K562 (cell line): ENCODE measurements at regions not wholly inside any gene's neighbourhood (a gene's known extent, or its start where the extent isn't known, plus 50 kb on each side); places are given as distances from the start of the nearest gene placed in this dataset.
A peak's percentile ranks its signal among the peaks of the same experiment; 100 is the strongest.

Source experiments
- CHD2 ChIP-seq: IDR thresholded peaks from 2 replicates; pipeline ENCODE4 v1.6.1; 2011; ENCODE audit warnings: low read depth, low read length
- ELF4 ChIP-seq: fragments of 450-650 bp; formaldehyde crosslinking; IDR thresholded peaks from 2 replicates; pipeline ENCODE4 v1.4.0; 2022; ENCODE audit warnings: missing genetic modification characterization
- ETV1 ChIP-seq: fragments of 450-650 bp; conservative IDR thresholded peaks from 2 replicates; pipeline ENCODE4 v1.6.1; 2016; ENCODE audit warnings: missing genetic modification characterization, control low read depth, low read depth, missing compliant biosample characterization
- FIP1L1 ChIP-seq: fragments of 200-400 bp; formaldehyde crosslinking; IDR thresholded peaks from 2 replicates; pipeline ENCODE4 v1.6.1; 2018; ENCODE audit warnings: mild to moderate bottlenecking, low read depth, low read length; ENCODE audit not compliant: poor library complexity, severe bottlenecking
- FOSL1 ChIP-seq: fragments of 200-800 bp; sonication (Bioruptor generic); conservative IDR thresholded peaks from 2 replicates; pipeline ENCODE4 v1.6.1; 2016; ENCODE audit warnings: missing genetic modification characterization, missing compliant biosample characterization
- KAT2B ChIP-seq: IDR thresholded peaks from one replicate; pipeline ENCODE4 v1.6.1; 2012; ENCODE audit warnings: low read depth, mild to moderate bottlenecking, control low read depth, inconsistent platforms, low read length, moderate library complexity
- MAFG ChIP-seq: fragments of 450-650 bp; conservative IDR thresholded peaks from 2 replicates; pipeline ENCODE4 v1.6.1; 2016; ENCODE audit warnings: missing genetic modification characterization, missing compliant biosample characterization
- MEIS2 ChIP-seq: fragments of 450-650 bp; IDR thresholded peaks from 2 replicates; pipeline ENCODE4 v1.6.1; 2014; ENCODE audit warnings: mild to moderate bottlenecking; ENCODE audit not compliant: partially characterized antibody
- NBN ChIP-seq: fragments of 450-650 bp; IDR thresholded peaks from 2 replicates; pipeline ENCODE4 v1.6.1; 2016; ENCODE audit warnings: low read depth, mild to moderate bottlenecking
- NCOA2 ChIP-seq, 2 experiments: fragments of 450-650 bp; IDR thresholded peaks; 2 replicates each; pipeline ENCODE4 v1.6.1; 2018; ENCODE audit warnings: mild to moderate bottlenecking in 2 of 2, moderate library complexity in 1 of 2; ENCODE audit not compliant: partially characterized antibody in 2 of 2
- PML ChIP-seq: IDR thresholded peaks from 2 replicates; pipeline ENCODE4 v1.6.1; 2012; ENCODE audit warnings: low read length, inconsistent platforms
- SAFB2 ChIP-seq: fragments of 200-400 bp; formaldehyde crosslinking; IDR thresholded peaks from 2 replicates; pipeline ENCODE4 v1.6.1; 2018; ENCODE audit warnings: borderline replicate concordance, low read length, low read depth, moderate library complexity; ENCODE audit not compliant: severe bottlenecking
- SREBF2 ChIP-seq: sonication (generic); formaldehyde crosslinking; IDR thresholded peaks from 2 replicates; pipeline ENCODE4 v1.4.0; 2020; ENCODE audit warnings: mild to moderate bottlenecking, missing genetic modification reagents
- ZBTB40 ChIP-seq, 2 experiments: fragments of 450-650 bp in 1 of 2; sonication (generic) in 1 of 2; formaldehyde crosslinking in 1 of 2; IDR thresholded peaks; 2 replicates each; pipeline versions ENCODE4 v1.7.1 to v1.9.0; 2016 to 2022; ENCODE audit warnings: inconsistent platforms in 1 of 2, mild to moderate bottlenecking in 1 of 2, missing genetic modification reagents in 1 of 2
- ZNF518B ChIP-seq: fragments of 250-450 bp; sonication (Bioruptor Pico); IDR thresholded peaks from 2 replicates; pipeline ENCODE4 v1.5.0; 2021; ENCODE audit warnings: mild to moderate bottlenecking, moderate library complexity

- TF ChIP-seq ZNF518B (CRISPR knock-in tag) (peak; percentile 82), ZBTB40 (IDR thresholded peaks at IDR 0.05) (0 out of 2 replicates have a peak, but pooled peaks have one; percentile 14), ZBTB40 (CRISPR knock-in tag; IDR thresholded peaks at IDR 0.05) (peak; percentile 51; the same call in 1 of the 2 replicates), ETV1 (tag) (no peak), PML (peak; percentile 87), NCOA2 (IDR thresholded peaks at IDR 0.05; ENCODE audit: partially characterized antibody in 2 of 2) (no peak), SREBF2 (no peak), SAFB2 (no peak), KAT2B (no peak), MEIS2 (peak; percentile 46), CHD2 (no peak), FIP1L1 (no peak), MAFG (tag) (no peak), NBN (peak; percentile 75; the same call in 1 of the 2 replicates), ELF4 (peak; percentile 99), FOSL1 (tag) (no peak; the same call in 1 of the 2 replicates)
These were observed 70.2 kb downstream of the HFE start (continued) for GRCh38 chr6:26157251-26158075.
